HL-60 (cell line): ENCODE measurements at regions not wholly inside any gene's neighbourhood (a gene's known extent, or its start where the extent isn't known, plus 50 kb on each side); places are given as distances from the start of the nearest gene placed in this dataset.

Source experiments
- POLR2AphosphoS5 ChIP-seq: IDR thresholded peaks from 2 replicates; pipeline ENCODE4 v1.6.1; 2012; ENCODE audit warnings: low read depth
- TF ChIP-seq, protein P1 (sequence below): IDR thresholded peaks from one replicate; pipeline ENCODE4 v1.5.1; 2011; ENCODE audit warnings: low read length, control low read depth, inconsistent platforms; ENCODE audit not compliant: insufficient read depth

- TF ChIP-seq, protein P1, sequence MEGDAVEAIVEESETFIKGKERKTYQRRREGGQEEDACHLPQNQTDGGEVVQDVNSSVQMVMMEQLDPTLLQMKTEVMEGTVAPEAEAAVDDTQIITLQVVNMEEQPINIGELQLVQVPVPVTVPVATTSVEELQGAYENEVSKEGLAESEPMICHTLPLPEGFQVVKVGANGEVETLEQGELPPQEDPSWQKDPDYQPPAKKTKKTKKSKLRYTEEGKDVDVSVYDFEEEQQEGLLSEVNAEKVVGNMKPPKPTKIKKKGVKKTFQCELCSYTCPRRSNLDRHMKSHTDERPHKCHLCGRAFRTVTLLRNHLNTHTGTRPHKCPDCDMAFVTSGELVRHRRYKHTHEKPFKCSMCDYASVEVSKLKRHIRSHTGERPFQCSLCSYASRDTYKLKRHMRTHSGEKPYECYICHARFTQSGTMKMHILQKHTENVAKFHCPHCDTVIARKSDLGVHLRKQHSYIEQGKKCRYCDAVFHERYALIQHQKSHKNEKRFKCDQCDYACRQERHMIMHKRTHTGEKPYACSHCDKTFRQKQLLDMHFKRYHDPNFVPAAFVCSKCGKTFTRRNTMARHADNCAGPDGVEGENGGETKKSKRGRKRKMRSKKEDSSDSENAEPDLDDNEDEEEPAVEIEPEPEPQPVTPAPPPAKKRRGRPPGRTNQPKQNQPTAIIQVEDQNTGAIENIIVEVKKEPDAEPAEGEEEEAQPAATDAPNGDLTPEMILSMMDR, result no peak
- no peak for TF ChIP-seq POLR2AphosphoS5
Observed at GRCh38 chr17:34113089-34113488, 142.0 kb upstream of the CCL2 start.
